Stimulated activated CD4-positive, alpha-beta T cell treated with anti-CD3 and anti-CD28 coated beads, Interleukin-4, amount 100 ng/mL, for 24 hours (primary cell): ENCODE measurements at regions not wholly inside any gene's neighbourhood (a gene's known extent, or its start where the extent isn't known, plus 50 kb on each side); places are given as distances from the start of the nearest gene placed in this dataset.
"Not testable (repeated sequence)": the region's sequence is repeated elsewhere in the genome, so short reads cannot be mapped to it uniquely, and the experiment has no call there.

Experiments
- DNase-seq: peaks from one replicate; pipeline ENCODE4 v3.0.0-alpha.2; 2020

GRCh38 chr6:105686793-105687192 lies 283.9 kb upstream of the PREP start:
- not testable (repeated sequence) for DNase-seq

DNA sequence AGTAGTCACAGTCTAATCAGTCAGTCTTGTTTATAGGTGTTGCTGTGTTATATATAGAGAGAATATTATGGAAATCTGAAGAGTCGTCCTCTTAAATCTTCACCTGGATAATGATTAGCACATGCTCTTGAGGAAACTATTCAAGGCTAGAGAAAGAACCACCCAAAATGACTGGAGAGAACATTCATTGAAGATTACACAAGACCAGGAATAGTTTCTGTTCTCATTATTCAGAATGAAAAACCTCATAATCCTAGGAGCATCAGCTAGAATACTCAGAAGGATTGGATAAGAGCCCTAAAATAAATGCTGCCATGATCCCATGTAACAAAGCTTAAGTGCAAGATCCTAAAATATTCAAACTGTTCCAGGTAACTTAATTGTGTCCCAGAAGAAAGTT lies 278.2 kb upstream of the PREP start:
- DNase-seq = no peak

GRCh38 chr6:105680131-105680530 lies 277.2 kb upstream of the PREP start:
- DNase-seq = no peak

DNA sequence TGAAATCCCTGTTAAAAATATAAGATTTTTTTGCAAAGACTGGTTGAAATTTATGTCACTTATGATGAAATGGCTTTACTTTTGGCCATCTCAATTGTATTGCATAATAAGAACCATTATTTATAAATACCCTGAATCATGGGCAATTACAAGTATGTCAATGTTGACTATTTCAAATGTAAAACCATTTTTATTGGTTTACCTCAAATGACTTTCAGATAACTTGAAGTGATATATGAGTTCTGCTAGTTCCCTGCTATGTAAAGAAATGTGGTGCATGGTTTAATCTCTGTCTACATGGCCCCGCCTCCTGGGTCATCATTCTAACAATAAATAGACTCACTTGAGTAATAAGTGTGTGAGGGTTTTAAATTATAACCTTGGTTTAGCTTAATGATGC lies 275.6 kb upstream of the PREP start:
- no peak for DNase-seq

- no peak for DNase-seq
Measured at GRCh38 chr6:105677671-105678475, 275.0 kb upstream of the PREP start.

GRCh38 chr6:105676857-105677256 lies 274.0 kb upstream of the PREP start:
- DNase-seq = no peak

DNA sequence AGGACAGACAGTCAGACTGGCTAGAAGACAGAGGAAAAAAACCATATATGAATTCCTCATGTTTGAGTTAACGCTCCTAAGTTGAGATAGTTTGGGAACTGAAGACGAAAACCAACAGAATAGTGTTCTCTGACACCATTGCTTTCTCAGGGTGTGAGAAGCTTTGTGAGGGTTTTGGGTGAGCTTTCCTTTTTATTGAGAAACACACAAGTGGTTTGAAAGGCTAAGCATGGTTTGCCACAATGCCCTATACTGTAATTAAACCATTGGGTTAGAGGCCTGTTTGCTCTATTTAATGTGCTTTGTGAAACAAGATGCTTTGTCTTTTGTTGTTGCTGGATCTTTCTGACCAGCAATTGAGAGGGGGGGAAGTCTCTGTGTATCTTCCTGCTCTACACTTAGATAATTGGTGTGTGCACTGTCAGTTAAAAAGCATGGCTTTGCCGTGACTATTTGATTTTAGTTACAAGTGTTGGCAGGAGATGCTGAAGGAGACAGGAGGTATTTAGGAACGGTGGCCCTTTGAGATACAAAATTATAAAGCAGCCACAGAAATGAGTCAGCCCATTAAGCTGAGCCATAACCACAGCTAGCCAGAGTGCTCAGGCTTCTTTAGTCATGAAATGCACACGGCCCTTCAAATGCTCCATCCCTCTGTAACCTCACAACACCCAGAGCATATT lies 273.0 kb upstream of the PREP start:
- DNase-seq = no peak

DNA sequence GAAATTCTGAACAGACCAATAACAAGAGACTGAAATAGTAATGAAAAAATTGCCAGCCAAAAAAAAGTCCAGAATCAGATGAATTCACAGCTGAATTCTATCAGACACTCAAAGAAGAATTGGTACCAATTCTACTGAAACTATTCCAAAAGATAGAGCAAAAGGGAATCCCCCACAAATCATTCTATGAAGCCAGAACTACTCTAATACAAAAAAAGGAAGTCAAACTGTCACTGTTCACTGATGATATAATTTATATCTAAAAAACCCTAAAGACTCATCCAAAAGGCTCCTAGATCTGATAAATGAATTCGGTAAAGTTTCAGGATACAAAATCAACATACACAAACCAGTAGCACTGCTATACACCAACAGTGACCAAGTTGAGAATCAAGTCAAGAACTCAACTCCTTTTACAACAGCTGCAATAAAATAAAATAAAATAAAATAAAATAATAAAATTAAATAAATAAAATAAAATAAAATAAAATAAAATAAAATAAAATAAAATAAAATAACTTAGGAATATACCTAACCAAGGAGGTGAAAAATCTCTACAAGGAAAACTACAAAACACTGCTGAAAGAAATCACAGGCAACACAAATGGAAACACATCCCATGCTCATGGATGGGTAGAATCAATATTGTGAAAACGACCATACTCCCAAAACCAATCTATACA lies 270.1 kb upstream of the PREP start:
- DNase-seq = not testable (repeated sequence)

- DNase-seq = no peak
Measured at GRCh38 chr6:105669232-105669631, 266.4 kb upstream of the PREP start.

DNA sequence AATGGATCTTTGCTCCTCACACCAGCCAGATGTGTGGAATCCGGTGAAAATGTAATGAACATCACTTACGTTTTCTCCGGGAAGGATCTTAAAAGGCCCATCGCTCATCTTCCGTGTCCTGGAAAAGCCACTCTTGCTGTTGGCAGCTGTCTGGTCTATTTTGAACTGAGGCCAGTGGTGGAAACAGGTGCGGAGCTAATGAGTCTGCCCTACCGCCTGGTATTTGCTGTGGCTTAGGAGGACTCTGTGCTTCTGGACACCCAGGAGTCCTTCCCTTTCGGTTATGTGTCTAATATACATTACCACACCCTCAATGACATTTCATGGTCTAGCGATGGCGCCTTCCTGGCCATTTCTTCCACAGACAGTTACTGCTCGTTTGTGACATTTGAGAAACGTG lies 264.2 kb upstream of the PREP start:
- DNase-seq = no peak

- DNase-seq = no peak
Measured at GRCh38 chr6:105664931-105665330, 262.0 kb upstream of the PREP start.

- DNase-seq = peak; percentile 11
Measured at GRCh38 chr6:105651969-105652368, 249.1 kb upstream of the PREP start.

DNA sequence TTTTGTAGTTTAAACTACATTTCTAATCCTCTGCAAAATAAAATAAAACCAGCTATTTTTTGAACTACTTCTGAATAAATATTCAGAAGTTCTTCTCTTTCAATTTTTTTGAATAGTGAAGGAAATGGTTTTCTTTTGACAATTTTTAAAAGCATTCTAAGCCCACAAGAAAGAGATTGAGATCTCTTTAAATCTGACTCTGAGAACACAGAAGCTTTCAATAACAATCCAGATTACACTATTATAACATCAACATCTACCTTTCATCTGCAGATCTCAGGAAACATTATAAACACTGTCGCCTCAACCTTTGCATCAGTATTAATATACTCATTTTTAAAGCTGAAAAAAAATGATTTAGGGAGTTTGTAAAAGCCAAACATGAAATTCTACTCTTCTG lies 247.5 kb upstream of the PREP start:
- no peak for DNase-seq

DNA sequence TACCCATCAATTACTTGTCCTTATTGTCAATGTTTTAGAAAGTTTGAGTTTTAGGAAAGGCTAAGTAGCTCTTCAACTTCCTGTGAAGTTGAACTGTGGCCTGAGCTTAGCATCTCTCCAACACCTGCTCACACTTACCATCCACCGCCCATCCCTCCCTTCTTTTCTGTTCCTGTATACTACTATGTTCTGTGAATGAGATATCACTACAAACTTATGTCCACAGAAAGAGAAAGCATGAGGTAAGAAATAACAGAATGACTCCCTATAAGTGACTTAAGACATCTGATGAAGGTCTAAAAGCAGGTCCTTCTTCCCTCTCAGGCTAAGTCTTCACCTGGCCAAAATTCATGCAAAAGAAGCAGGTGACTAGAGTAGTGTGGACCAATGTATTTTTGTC lies 246.3 kb upstream of the PREP start:
- DNase-seq = no peak

GRCh38 chr6:105648276-105648675 lies 245.4 kb upstream of the PREP start:
- peak; percentile 24 for DNase-seq

- DNase-seq = peak; percentile 37
Measured at GRCh38 chr6:105646391-105646867, 243.5 kb upstream of the PREP start.

GRCh38 chr6:105645958-105646357 lies 243.1 kb upstream of the PREP start:
- no peak for DNase-seq

DNA sequence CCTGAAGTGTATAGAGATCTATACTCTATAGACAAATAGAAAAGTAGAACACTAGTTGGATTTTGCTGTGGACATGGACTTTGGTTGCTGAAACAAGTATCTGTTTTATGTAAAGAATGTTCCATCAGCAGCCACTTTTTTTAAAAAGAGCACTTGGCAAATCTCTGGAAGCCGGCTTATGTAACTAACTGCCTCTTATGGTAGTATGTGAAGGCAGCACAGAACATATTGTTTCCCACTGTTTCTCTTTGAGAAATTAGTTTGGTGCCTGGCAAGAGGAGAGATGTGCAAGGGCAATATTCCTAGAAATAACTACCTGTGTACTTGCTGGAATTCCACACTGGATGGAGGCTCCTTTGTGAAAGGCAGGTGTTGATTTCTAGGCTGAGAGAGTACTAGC lies 242.3 kb upstream of the PREP start:
- DNase-seq = no peak

DNA sequence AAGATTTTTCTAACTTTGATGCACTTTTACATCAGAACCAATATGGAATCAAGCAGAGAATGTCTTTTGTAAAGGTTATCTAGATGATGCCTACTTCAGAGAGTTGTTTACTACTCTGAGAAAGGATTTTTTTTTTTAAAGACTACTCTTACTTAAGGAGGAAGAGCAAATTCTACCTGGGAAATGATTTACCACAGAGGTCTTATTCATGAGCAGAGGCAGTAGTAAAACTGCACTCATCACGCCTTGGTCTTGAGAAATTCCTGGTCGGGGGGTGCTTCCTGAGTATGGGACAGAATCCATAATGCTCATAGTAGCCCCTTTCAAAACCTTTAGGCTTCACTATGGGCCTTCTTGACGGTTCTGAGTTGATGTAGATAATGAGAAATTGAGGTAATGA lies 241.8 kb upstream of the PREP start:
- no peak for DNase-seq

DNA sequence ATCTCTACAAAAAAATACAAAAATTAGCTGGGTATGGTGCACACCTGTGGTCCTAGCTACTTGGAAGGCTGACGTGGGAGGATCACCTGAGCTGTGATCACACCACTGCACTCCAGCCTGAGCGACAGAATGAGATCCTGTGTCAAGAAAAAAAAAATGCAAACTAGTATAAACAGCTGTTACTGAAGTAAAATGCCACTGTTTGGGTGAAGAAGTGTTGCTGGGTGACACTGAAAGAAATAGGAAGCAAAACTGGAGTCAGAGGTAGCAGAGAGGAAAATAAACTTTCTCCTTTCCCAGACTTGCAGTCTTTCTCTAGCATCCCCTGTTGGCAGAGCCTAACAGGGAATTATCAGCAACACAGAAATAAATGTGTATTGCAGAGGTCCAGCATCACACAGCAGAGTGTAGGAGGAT lies 241.2 kb upstream of the PREP start:
- DNase-seq = no peak

DNA sequence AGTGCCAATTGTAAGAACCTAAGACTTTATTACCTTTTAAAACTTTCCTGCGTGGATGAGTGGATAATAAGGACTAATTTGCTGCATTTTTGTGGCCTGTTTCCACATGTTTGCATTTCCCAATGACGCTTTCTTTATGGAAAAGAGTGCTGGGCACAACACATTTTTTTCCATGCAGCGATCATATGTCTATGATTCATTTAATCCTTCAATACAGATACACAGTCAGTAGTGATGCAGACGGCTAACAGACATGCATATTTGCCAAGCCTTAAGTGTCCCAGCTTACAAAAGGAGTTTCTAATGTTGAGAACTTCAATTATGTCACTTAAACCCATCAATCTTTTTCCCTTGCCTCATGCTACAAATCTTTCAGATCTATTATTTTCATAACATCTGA lies 239.8 kb upstream of the PREP start:
- no peak for DNase-seq

DNA sequence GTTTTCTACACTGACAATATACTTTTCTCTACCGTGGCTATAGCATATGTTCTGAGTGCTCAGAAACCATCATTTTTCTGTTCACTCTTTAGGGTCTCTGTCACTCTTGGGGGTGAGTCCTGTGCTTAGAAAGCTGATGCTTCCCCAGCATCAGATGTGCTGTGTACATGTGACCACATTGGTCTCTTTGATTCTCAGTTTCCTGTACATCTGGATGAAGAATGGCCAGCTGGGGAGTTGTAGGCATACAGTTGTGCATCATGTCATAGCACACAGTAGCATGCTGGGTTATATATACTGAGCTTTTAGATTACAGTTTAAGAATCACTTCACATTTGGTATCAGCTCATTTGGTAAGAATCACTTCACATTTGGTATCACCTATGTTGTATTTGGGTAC lies 238.6 kb upstream of the PREP start:
- DNase-seq = no peak

DNA sequence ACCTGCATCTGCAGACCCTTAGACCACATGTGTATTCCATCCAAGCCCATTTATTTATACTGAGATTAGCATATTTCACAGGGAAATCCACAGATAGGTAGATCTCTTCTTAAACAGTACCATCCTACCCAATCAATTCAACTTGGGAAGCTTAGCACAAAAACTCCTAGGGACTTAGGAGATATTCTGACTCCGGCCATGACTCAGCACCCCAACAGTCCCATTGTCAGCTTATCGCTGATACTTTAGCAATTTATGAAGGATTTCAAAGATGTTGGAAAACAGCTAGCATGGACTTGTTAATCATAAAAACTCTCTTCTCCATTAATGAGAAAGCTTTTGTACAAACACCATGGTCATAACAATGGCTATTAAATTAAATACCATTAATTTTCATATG lies 236.2 kb upstream of the PREP start:
- no peak for DNase-seq

DNA sequence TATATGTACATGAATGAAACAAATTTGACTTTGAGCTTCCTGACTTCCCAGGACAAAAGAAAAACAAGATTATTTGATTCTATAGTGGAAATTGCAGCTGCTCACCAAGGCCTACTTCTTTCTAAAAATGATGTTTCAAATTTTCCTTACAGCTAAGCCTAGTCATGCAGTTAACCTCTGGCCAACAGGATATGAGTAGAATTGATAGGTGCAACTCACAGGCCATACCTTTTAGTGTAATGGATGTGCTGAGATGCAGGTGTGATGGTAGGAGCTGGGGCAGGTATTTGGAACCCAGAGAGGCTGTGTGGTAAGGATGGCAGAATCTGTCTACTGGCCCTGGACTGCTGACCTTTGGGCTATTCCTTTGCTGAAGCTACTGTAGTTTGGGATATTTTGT lies 230.9 kb upstream of the PREP start:
- DNase-seq = no peak
